KBM-7 (cell line): ENCODE measurements at regions not wholly inside any gene's neighbourhood (a gene's known extent, or its start where the extent isn't known, plus 50 kb on each side); places are given as distances from the start of the nearest gene placed in this dataset.
A peak's percentile ranks its signal among the peaks of the same experiment; 100 is the strongest.
"Not testable (repeated sequence)": the region's sequence is repeated elsewhere in the genome, so short reads cannot be mapped to it uniquely, and the experiment has no call there.

Source experiments
- DNase-seq: peaks from one replicate; pipeline ENCODE4 v3.0.0-alpha.2; 2015
- in situ Hi-C: fragments of 300-500 bp; cut with MboI; formaldehyde crosslinking; loops from 2 replicates; pipeline ENCODE4 v1.14.3; 2020; ENCODE audit warnings: low sequenced_read_pairs, low pct_unique_long_range_greater_than_20kb, mixed read lengths

DNA sequence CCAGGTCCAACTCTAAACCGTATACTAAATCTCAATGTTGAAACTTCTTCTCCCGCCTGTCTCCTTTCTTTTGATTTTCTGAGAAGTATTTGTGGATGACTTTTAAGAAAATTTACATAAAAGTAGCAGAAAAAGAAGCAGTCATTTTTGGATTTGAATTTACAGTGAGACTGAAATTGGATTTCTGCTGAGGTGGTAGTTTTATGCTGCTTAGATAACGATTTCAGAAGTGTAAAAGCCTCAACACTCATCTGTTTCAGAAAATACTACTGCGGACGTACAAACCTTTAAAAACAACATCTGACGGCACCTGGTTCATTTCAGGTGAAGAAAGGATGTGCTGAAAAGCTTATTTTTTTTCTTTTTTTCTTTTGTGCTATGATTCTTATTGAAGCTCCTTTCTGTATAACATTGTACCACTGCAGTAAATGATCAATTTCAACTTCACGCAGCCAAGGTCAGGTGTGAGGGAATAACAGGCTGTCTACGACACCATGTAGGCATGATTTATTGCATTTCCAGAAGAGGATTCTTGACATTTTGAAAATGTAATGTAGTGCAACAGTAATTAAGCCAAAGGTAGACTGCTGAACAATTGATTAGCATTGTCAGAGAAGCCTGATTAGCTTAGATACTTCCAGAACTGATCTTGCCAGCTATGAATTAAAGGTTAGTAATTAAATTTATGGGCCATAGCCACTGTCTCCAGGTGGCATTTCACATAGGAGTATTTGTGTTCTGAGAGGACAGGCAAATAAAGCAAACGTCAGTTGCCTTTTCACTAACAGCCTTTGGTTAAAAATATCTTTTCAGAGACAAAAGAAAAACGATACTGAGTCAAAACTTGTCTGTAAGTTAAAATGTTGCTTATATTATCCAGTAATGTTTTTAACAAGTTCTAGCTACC is 134.6 kb upstream of the KBTBD8 start:
- in situ Hi-C loops = no loop called here
- no peak for DNase-seq

DNA sequence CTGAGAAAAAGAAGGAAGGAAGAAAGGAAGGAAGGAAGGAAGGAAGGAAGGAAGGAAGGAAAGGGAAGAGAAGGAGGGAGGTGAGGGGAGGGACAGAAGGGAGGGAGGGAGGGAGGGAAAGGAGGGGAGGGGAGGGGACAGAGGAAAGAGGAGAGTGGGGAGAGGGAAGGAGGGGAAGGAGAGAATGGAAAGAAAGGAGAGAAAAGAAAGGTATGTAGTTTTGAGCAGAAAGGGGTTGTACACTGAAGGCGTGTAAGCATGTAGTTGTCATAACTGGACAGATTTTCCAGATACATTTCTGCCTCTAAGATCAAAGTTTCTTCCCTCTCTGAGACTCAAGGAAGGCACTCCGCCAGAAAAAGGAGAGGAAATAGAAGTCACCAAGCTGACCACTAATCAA is 113.4 kb upstream of the KBTBD8 start:
- in situ Hi-C loops = no loop called here
- DNase-seq = no peak

DNA sequence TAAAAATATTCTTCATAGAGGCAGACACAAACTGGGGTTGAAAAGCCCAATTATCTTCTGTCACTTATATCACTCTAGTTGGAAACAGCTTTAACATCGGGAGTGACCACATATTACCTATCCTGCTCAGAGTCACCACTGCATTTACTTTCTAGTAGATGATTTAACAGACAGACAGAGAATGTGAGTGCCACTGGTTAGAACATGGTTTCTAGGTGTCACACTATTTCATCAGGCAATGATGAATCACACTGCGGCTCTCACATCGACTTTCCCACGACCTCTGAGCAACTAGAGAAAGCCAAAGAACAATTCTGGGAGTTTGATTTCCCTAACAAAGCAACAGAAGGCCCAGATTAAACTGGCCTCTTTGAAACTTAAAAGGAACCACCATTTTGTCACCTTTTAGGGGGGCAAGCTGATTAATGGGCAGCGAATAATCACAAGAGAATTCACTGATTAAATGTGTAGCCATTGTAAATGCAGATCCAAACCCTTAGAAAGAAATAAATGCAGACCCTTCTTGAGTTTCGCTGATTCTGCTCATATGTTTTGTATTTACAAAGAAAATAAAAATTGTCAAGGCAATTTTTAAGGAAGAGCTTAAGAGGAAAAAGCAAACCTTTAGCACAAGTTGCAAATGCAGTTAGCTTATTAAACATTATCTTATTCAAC is 112.6 kb upstream of the KBTBD8 start:
- in situ Hi-C loops = no loop called here
- DNase-seq = no peak

DNA sequence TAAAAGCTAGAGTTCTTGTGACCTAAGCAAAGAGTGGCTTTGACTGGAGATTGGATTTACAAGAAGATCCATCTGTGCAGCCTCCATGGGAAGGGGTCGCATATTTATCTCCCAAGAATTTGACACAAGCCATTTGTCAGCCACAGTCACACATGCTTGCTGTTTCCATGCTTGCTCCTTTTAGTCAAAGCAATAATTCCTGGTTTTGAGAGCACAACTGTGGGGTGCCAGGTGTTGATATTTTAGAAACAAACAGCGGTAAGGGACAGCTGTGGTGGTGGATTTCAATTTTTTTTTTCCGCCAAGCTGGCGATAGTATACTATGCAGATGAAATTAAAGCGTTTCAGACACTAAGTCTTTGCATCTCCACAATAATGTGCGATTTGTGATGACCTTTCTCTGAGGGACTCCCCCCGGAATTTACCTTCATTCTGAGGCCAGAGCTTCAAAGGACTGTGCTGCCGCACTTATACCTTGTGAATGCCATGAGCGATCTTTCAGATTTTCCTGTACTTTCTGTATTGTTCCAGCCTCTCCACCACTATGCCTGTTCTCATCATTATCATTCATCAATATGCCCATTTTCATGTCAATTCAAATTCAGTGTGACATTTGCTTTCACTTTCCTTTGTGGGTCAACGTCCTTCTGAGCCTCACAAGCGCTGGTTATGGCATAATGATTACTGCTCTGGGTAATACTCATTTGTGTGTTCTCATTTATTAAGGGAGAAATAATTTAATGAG is 108.2 kb upstream of the KBTBD8 start:
- in situ Hi-C loops = no loop called here
- no peak for DNase-seq

DNA sequence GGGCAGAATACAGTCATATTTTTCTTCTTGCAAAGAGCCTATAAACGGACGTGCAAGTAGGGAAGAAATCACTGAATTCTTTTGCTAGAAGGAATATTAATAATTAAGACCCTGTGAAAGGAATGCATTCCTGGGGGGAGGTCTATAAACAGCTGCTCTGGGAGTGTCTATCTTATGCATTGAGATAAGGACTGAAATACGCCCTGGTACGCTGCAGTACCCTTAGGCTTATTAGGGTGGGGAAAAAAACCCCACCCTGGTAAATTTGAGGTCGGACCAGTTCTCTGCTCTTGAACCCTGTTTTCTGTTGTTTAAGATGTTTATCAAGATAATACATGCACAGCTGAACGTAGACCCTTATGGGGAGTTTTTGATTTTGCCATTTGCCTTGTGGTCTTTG is 100.0 kb upstream of the KBTBD8 start:
- in situ Hi-C loops = no loop called here

DNA sequence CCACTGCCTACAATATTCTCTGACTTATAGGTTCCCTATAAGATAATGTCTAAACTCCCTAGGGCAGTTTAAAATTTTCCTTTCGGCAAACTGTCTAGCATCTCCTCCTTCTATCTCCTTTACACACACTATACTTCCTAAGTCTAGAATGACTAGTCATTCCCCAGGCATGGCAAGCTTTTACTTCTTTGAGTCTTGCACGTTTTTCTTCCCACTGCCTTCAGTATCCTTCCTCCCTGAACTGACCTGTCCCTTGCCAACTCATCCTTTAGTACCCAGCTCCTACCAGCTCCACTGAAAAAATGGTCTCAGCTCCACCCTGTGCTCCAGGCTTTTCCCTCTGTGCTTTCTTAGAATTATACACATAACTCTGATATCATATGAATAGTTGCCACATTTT is 93.8 kb upstream of the KBTBD8 start:
- in situ Hi-C loops = no loop called here
- no peak for DNase-seq

More for the DNA sequence above, 100.0 kb upstream of the KBTBD8 start:
- no peak for DNase-seq

DNA sequence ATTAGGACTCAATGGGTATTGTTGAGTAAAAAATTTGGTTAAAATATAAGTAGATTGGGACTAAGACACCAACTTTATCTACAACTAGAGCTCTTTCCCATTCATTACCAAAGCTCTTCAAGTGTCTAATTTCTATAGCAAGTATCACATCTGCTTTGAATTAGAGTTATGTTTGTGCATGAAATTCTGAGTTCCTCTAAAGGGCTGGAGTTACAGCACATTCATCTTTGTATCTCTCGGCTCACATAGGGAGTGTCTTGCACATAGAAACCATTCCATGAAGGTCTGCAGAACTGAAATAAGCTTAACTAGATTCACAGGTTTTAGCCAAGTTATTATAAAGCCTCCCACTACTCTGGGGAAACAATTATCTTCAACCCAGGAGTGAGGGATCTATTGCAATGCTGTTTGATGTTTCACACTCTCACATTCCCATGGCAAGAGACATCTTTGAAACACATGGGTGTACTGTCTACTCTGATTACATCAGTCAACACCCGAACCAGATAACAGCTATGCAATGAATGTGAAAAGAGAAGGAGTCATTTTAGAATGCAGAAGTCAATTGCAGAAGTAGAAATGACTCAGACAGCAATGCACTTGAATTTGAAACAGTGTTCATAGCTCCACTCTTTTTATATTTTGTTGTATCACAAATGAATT is 93.1 kb upstream of the KBTBD8 start:
- DNase-seq = peak; percentile 24

DNA sequence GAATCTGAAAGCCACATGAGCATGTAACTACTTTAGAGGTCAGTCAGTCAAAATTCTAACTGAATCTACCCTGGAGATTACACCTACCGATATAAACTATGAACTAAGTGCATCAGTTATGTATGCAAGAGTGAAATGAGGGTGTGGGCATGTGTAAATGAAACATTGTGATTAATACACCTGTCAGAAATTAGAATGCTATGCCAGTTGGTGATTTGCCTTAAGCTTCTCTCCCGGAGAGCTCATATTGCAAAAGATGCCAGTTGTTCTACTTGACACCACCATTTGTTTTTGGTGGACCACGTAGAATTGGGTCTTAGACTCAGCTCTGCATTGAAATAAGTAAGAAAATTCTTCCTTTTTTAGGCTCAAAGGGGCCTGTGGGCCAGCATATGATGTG is 91.0 kb upstream of the KBTBD8 start:
- in situ Hi-C loops = no loop called here
- no peak for DNase-seq

More for the DNA sequence above, 93.1 kb upstream of the KBTBD8 start:
- in situ Hi-C loops = no loop called here

DNA sequence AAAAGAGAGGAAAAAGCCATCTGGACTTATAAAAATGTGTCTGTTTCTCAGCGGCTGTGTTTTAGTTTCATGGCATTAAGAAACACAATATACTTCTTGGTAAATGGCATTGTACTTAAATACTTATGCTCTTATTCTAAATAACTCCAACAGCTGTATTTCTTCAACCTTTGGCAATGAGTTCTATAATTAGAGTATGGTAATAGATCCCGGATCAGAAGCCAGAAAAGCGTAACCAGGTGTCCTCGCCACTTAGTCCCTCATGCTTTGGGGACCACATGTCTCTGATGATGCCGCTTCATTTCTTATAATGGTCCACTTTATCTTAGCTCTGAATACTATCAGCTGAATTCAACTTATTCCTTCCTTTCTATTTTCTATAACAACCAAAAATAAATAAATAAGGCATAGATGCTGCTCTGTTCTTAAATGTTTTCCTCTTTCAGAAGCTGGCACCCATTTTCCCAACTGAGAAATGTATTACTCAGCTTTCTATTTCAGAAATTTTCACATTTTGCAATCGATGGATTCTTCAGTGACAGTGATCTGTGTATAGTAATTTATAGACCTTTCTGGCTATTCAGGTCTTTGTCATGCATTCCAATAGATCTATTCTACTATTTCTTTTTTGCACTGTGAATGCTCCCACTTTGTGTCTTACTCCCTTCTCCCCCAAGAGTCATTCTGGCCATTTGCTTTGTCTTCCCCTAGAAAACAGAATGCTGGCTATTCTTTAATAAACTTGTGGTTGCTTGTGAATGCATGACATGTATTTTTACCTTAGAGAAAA is 87.6 kb upstream of the KBTBD8 start:
- in situ Hi-C loops = no loop called here
- no peak for DNase-seq

DNA sequence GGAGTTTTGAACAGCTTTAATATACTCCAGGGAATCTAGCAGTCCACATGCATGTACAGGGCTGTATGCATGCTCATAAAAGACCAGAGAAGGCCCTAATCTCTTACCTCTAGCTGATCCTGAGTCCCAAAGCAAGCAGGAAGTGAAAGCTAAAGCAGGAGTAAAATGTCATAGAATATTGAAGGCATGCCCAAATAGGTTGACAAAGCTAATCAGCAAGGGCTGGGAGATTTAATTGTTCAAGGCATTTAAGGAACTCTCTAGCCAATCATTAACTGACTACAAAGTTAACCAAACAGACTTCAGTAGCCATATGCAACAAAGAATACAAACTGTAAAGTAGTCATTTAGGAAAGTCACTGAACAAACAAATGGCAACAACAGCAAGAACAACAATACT is 85.8 kb upstream of the KBTBD8 start:
- DNase-seq = no peak
- in situ Hi-C loops = no loop called here

DNA sequence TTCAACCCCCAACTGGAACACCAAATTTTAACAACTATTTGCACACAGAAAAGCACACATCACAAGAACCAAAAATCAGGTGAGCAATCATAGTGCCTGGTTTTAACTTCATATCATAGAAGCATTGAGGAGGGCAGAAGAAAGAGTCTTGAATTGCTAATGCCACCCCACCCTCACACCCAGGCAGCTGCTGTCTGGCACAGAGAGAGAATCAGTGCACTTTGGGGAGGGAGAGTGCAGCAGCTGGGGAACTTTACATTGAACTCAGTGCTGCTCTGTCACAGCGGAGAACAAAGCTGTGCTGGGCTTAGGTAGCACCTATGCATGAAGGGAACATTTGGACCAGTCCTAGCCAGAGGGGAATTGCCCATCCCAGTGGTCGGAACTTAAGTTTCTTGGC is 76.0 kb upstream of the KBTBD8 start:
- in situ Hi-C loops = no loop called here
- DNase-seq = no peak

DNA sequence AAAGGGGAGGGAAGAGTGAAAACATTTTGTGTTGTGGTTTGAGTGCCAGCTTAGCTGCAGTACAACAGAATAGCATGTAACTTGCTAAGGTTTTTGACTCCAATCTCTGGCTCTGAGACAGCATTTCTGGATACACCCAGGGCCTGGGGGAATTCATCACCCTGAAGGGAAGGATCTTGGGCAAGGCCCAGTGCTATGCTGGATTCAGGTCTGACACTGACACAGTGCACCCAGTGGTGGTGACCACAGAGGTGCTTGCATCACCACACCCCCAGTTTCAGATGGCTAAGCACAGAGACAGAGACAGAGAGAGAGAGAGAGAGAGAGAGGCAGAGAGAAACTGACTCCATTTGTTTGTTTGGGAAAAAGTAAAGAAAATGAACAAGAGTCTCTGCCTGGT is 74.1 kb upstream of the KBTBD8 start:
- DNase-seq = no peak
- in situ Hi-C loops = no loop called here

DNA sequence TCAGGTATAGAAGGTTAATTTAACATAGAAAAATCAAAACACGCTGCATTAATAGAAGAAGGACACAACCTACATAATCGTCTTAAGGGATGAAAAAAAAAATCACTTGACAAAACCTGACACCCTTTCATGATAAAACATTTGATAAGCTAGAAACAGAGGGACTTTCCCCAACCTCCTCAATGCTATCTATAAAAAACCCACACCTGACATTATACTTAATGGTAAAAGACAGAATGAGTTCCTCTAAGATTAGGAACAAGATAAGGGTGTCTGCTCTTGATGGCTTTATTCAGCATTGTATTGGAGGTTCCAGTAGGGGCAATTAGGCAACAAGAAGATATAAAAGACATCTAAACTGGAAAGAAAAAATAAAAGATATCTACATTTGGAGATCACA is 69.9 kb upstream of the KBTBD8 start:
- no peak for DNase-seq
- in situ Hi-C loops = no loop called here

DNA sequence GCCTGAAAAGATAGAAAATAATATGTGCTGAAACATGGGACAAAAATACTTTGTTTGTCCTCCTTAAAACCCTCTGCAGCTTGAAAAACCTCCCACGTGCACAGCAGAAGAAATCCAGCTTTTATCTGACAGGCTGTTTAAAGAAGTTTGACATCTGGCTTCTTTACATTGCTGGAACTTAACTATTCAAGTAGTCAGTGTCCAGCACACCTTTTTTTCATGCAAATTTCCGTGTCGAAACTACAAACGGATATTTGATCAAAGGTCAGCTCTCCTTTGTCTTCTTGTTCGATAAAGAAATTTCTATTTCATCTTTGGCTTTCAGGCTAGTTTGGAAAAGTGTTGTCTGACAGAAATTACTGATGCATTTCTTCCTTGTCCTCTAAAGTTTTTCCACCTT is 66.8 kb upstream of the KBTBD8 start:
- DNase-seq = no peak
- in situ Hi-C loops = no loop called here

DNA sequence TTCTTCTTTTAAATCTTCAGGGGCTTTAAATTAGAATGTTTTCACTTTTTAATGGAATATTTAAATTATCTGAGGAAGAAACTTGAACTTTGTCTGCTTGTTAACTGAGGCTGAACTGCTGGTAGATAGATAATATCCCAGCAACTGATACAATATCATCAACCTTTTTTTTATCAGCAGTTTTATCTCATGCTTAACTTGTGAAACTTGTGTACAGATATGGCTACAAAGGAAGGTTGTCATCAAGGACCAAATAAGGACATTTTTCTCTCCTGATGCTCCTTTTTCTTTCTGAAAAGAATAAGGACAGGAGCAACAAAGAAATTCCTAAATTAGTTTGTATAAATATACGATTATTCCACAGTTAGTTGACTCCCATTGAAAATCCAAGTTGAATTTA is 66.4 kb upstream of the KBTBD8 start:
- in situ Hi-C loops = no loop called here
- no peak for DNase-seq

DNA sequence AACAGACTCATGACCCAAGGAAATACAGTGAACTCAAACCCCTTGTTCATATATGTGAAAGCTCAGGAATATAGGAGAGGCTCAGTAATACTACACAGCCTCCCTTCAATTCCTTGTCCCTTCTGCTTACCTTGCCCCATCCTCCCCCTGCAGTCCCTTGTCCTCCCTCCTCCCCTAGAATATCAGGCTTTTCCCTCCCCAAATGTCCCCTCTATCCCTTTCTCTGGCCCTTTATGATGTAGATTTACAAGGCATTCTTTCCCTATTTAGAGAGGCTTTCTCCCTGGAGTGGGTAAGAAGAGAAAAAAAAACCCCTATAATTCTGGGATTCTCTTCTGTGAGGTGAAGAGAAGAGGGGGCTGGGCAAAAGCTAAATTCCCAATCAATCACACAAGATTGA is 64.9 kb upstream of the KBTBD8 start:
- in situ Hi-C loops = no loop called here
- DNase-seq = no peak

DNA sequence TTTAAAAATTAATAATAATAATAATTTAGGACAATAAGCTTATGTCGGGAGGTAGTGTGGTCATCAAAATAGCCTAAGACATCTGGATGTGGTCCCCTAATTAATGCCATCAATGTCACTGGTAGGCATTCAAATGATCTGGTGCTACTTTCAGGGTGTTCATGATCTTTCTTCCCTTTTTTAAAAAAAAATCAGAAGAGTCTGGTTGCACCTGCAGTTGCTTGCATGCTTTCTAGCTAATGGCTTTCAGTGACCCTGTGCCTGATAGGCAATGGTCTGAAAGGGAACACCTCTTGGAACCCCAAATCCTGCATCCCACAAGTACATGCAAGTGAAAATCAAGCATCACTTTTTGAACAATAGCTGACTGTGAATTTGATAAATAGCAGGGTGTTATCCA is 64.1 kb upstream of the KBTBD8 start:
- in situ Hi-C loops = no loop called here

DNA sequence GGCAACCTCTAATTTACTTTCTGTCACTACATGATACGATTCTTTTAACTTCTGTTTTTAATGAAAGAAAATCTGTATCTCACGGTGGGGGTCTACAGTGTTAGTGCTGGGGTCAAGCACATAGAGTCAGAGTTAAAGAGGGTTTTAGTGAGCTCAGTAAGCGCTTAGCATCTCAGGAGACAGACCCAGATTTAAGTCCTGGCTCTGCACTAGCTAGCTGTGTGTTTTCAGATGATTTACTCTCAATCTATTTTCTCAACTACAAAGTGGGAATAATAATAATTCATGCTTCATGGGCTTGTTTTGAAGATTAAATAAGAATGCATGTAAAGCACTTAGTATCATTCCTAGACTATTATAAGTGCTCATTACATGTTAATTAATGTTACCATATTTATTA is 63.4 kb upstream of the KBTBD8 start:
- in situ Hi-C loops = no loop called here
- no peak for DNase-seq

More for the DNA sequence above, 64.1 kb upstream of the KBTBD8 start:
- DNase-seq = no peak

DNA sequence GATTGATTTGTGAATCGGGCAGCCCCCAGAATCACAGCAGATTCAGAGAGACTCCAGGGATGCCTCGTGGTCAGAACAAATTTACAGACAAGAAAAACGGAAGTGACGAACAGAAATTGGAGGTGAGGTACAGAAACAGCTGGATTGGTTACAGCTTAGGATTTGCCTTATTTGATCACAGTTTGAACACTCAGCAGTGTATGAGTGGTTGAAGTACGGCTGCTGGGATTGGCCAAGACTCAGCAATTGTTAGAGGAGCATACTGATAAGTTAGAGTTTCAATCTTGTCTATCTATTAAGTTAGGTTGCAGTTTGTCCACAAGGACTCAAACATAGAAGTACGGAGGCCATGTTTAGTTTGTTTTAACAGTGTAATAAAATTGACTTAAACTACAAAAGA is 61.1 kb upstream of the KBTBD8 start:
- in situ Hi-C loops = not testable (repeated sequence)

More for the DNA sequence above, 61.1 kb upstream of the KBTBD8 start:
- not testable (repeated sequence) for DNase-seq
